ENCODE measurements at regions not wholly inside any gene's neighbourhood (a gene's known extent, or its start where the extent isn't known, plus 50 kb on each side); places are given as distances from the start of the nearest gene placed in this dataset.

DNA sequence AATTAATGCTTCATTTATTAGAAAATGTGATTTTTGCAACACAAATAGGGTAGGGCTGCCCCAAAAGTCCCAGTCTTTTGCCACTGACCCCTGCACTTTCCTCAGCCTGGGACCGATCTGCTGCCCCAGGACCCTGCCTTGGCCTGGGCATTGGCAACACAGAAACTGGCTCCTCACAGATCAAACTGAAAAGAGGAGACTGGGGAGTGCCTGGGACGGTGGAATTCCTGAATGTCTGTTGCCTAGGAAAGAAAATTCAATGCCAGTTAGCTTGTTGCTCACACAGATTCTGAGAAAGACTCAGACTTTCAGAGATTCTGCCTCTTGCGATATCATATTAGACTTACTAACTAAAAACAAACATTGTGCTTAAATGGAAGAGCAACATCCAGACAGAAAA is 211.2 kb downstream of the VAPA start:
- TF ChIP-seq, protein P1, sequence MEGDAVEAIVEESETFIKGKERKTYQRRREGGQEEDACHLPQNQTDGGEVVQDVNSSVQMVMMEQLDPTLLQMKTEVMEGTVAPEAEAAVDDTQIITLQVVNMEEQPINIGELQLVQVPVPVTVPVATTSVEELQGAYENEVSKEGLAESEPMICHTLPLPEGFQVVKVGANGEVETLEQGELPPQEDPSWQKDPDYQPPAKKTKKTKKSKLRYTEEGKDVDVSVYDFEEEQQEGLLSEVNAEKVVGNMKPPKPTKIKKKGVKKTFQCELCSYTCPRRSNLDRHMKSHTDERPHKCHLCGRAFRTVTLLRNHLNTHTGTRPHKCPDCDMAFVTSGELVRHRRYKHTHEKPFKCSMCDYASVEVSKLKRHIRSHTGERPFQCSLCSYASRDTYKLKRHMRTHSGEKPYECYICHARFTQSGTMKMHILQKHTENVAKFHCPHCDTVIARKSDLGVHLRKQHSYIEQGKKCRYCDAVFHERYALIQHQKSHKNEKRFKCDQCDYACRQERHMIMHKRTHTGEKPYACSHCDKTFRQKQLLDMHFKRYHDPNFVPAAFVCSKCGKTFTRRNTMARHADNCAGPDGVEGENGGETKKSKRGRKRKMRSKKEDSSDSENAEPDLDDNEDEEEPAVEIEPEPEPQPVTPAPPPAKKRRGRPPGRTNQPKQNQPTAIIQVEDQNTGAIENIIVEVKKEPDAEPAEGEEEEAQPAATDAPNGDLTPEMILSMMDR (IDR thresholded peaks at IDR 0.05; ENCODE audit: low read length): no peak
- TF ChIP-seq EZH2phosphoT487 (IDR thresholded peaks at IDR 0.05; ENCODE audit: low read length): no peak

Data from MM.1S (cell line).